Glomerular endothelial cell (primary cell): ENCODE measurements at regions not wholly inside any gene's neighbourhood (a gene's known extent, or its start where the extent isn't known, plus 50 kb on each side); places are given as distances from the start of the nearest gene placed in this dataset.

Experiments
- DNase-seq: peaks from one replicate; pipeline ENCODE4 v3.0.0-alpha.2; 2011; ENCODE audit warnings: low read depth, low spot score; ENCODE audit errors: extremely low read depth

DNA sequence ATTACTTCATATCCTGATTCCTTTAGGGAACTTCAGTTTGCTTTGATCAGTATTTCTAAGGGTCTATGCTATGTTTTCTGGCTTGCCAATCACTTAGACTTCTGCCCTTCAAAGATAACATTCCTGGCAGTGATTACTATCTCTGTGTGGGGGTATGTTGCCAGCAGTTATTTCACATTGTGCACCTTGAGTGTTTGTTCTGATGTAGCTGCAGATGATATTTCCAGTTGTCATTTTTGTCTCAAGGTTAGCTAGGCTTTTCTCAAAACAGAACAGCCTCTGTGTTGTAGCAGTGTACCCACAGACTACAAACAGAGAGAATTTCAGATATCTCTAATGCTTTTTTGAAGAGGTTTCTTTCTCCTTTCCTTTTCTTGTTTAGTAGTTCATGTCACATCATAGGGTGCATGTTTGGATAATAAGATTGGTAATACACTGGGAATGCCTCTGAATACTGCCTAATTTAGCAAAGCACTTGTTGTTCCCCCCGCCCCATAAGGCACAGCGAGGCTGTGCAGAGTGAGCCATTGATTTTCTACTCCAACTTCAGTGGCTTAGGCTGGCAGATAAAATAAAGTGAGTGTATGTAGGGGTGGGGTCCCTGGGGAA is 134.7 kb upstream of the AGR3 start:
- no peak for DNase-seq

GRCh38 chr7:17019106-17019505 is 137.3 kb upstream of the AGR3 start:
- no peak for DNase-seq

DNA sequence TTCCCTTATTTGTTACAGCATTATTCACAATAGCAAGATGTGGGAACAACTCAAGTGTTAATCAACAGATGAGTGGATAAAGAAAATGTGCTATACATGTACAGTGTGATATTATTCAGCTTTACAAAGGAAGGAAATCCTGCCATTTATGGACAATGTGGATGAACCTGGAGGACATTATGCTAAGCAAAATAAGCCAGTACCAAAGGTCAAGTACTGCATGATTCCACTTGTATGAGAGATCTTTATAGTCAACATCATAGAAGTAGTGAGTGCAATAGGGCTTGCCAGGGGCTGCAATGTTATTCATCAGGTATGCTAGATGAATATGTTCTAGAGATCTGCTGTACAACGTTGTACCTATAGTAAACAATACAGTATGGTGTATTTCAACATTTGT is 138.5 kb upstream of the AGR3 start:
- DNase-seq: no peak

GRCh38 chr7:17021205-17021604 is 139.4 kb upstream of the AGR3 start:
- no peak for DNase-seq

GRCh38 chr7:17022920-17023319 is 141.1 kb upstream of the AGR3 start:
- DNase-seq: no peak

GRCh38 chr7:17026269-17026668 is 144.5 kb upstream of the AGR3 start:
- no peak for DNase-seq

DNA sequence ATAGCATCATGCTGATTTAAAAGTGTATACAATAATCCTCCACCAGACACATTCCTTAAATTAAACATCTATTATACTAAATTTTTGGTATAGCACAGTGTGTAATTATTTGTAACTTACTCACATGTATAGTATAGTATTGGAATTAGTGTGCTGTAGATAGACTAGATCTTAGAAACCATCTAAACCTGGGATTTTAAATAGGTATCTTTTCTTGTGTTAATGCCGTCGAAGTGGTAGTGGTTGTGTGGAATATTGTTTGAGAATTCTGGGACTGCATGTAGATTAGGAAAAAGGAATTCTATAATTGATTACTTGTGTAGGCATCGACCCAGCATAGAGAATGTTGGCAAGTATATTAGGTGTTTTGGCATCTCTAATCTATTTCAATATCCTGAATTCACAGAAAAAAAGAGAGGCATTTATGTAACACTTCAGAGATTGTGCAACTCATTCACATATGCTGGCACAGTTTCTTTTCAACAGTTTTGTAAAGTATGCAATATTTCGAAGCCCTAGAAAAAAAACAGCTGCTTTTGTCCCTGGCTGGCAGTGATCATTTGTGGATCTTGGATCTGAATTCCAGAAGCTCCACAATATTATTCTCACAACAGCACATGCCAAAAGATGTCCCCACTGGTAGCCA is 145.5 kb upstream of the AGR3 start:
- DNase-seq: no peak

GRCh38 chr7:17027789-17028152 is 146.0 kb upstream of the AGR3 start:
- DNase-seq: no peak

GRCh38 chr7:17029150-17029549 is 147.4 kb upstream of the AGR3 start:
- DNase-seq: no peak

- no peak for DNase-seq
Measured at GRCh38 chr7:17030559-17030958, 148.8 kb upstream of the AGR3 start.

DNA sequence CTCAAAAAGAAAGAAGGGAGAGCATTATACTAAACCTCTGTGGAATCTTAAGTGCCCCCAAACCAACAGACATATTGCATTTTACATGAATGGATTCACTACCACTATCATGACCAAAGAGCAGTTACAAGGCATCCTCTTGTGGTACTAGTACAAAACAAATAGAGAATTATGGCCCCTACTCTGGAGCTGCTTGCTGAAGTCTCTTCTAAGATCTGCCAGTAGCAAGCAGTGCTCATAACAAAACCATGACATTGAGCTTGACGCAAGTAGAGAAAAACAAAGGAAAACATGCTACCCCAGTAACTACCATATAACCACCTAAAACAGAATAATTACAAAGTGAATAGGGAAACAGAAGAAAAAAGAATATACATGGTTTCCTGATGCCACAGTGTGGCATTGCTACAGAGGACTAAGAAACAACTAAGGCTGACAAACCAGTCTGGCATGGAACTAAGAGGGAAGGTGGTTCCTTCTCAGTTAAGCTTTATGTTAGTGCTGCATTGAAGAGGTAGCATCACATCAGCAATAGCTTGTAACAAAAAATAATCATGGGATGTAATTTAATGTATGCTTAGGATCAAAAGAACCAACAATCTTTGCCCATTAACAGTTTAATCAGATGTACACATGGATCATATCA is 150.2 kb upstream of the AGR3 start:
- DNase-seq: no peak

- no peak for DNase-seq
Measured at GRCh38 chr7:17033245-17033644, 151.5 kb upstream of the AGR3 start.

- no peak for DNase-seq
Measured at GRCh38 chr7:17036584-17036983, 154.8 kb upstream of the AGR3 start.

GRCh38 chr7:17037356-17037755 is 155.6 kb upstream of the AGR3 start:
- no peak for DNase-seq

- DNase-seq: no peak
Measured at GRCh38 chr7:17038160-17038782, 156.5 kb upstream of the AGR3 start.

GRCh38 chr7:17038783-17039170 is 157.0 kb upstream of the AGR3 start:
- no peak for DNase-seq

DNA sequence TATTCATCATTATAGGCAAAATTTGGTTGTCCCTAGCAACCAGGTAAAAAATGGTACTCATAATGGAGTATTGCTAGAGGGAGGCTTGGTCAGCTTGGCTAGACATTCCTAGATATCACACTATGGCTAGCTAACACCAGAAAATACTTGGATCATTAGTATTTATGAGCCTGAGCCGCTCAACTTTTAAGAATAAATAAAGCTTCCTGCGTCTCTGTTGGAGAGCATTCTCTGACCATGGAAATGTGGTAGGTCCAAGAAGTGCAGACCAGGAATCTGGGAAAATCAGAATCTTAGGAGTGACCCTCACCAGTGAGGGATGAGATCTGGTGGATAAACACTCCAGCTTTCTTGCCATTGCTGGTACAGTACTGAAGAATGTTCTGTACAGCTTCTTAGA is 157.6 kb upstream of the AGR3 start:
- DNase-seq: no peak

DNA sequence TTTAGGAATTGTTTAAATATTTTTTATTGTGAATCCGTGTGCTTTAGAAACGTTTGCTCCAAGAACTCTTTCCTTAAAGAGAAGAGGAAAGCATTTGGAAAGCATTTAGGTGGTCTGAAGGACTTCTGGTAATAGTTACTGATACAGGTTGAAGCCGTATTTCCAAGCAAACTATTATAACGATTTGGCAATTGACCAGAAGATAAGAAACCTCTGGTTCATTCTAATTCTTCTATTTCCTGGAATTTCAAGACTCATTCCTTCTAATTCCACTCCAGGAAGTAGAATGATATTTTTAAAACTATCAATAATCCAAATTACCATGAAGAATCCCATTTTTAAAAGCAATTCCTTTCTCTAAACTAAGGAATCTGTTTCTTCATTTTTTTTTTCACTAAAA is 158.9 kb upstream of the AGR3 start:
- DNase-seq: no peak

- DNase-seq: peak; percentile 95
Measured at GRCh38 chr7:17041324-17041723, 159.5 kb upstream of the AGR3 start.

DNA sequence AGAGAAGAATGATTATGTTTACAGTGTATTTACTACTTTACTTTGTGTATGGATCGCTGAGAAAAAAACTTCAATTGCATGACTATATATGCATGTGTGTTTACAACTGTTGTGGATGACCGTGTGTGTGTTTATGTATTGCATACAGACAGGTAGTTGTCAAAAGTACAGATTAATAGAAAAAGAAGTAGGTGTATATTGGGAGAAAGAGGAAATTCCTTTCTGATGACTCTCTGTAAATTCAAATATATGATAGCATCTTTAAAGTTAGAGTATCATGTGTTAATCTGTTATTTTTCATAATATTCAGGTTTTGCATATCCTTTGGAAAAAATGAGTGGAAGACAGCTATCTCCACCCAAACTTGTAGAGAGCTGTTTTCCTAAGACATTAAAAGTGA is 160.4 kb upstream of the AGR3 start:
- DNase-seq: no peak

- no peak for DNase-seq
Measured at GRCh38 chr7:17043012-17043877, 161.5 kb upstream of the AGR3 start.
